ENCODE measurements at regions not wholly inside any gene's neighbourhood (a gene's known extent, or its start where the extent isn't known, plus 50 kb on each side); places are given as distances from the start of the nearest gene placed in this dataset.

- TF ChIP-seq POLR2A (IDR thresholded peaks at IDR 0.05) (no peak), CTCF (IDR thresholded peaks at IDR 0.05) (no peak)
Measured at GRCh38 chr4:173717581-173717980, 187.6 kb upstream of the HAND2 start.

Measured in right lobe of liver (tissue), 4 donors.